ENCODE measurements at regions not wholly inside any gene's neighbourhood (a gene's known extent, or its start where the extent isn't known, plus 50 kb on each side); places are given as distances from the start of the nearest gene placed in this dataset.

GRCh38 chr7:25326501-25327156 is 98.3 kb upstream of the NPVF start:
- TF ChIP-seq, protein P1, sequence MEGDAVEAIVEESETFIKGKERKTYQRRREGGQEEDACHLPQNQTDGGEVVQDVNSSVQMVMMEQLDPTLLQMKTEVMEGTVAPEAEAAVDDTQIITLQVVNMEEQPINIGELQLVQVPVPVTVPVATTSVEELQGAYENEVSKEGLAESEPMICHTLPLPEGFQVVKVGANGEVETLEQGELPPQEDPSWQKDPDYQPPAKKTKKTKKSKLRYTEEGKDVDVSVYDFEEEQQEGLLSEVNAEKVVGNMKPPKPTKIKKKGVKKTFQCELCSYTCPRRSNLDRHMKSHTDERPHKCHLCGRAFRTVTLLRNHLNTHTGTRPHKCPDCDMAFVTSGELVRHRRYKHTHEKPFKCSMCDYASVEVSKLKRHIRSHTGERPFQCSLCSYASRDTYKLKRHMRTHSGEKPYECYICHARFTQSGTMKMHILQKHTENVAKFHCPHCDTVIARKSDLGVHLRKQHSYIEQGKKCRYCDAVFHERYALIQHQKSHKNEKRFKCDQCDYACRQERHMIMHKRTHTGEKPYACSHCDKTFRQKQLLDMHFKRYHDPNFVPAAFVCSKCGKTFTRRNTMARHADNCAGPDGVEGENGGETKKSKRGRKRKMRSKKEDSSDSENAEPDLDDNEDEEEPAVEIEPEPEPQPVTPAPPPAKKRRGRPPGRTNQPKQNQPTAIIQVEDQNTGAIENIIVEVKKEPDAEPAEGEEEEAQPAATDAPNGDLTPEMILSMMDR (IDR thresholded peaks at IDR 0.05; ENCODE audit: unreplicated experiment): no peak
- Mint-ChIP-seq H3K27ac (no peak overlapping the region), H3K36me3 (ENCODE audit: insufficient read depth) (no peaks in the 10 kb centered on the region), H3K4me1 (ENCODE audit: low read depth) (peaks cover 3% of the 10 kb centered on the region), H3K27me3 (peaks cover 12% of the 10 kb centered on the region), H3K9me3 (ENCODE audit: low read depth) (no peaks in the 10 kb centered on the region), H3K4me3 (ENCODE audit: low read depth) (no peak overlapping the region)
- no peak for DNase-seq (ENCODE audit: low spot score, unreplicated experiment)

DNA sequence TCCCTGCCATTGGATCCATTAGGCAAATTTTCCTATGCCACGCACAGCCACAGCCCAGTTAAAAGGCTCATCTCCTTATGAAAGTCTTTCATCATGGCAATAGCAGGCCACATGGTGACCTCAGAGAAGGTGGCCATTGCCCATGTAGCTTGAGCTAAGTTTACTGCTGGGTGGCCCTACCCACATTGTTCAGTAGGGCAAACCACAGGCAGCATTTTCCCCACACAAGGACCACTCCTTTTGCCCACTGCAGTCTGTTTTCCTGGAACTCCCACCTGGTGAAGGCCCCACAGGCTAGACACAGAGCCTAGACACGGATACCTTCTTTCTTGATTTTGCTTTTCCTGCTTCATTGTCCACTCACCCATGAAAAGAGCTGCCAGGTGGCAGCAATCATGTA is 101.5 kb upstream of the NPVF start:
- Mint-ChIP-seq H3K27me3 (no peaks in the 10 kb centered on the region), H3K36me3 (ENCODE audit: insufficient read depth) (no peaks in the 10 kb centered on the region), H3K27ac (no peak overlapping the region), H3K9me3 (ENCODE audit: low read depth) (no peaks in the 10 kb centered on the region), H3K4me1 (ENCODE audit: low read depth) (no peaks in the 10 kb centered on the region), H3K4me3 (ENCODE audit: low read depth) (no peak overlapping the region)
- DNase-seq (ENCODE audit: low spot score, unreplicated experiment): no peak
- TF ChIP-seq, protein P1 (IDR thresholded peaks at IDR 0.05; ENCODE audit: unreplicated experiment): no peak

- H3K4me1 Mint-ChIP-seq (ENCODE audit: low read depth): no peaks in the 10 kb centered on the region
- no peaks in the 10 kb centered on the region for H3K9me3 Mint-ChIP-seq (ENCODE audit: low read depth)
- DNase-seq (ENCODE audit: low spot score, unreplicated experiment): no peak
- no peak overlapping the region for H3K27ac Mint-ChIP-seq
- H3K27me3 Mint-ChIP-seq: peaks cover 3% of the 10 kb centered on the region
- TF ChIP-seq, protein P1 (IDR thresholded peaks at IDR 0.05; ENCODE audit: unreplicated experiment): no peak
- no peak overlapping the region for H3K4me3 Mint-ChIP-seq (ENCODE audit: low read depth)
- no peaks in the 10 kb centered on the region for H3K36me3 Mint-ChIP-seq (ENCODE audit: insufficient read depth)
Observed at GRCh38 chr7:25333296-25333928, 105.1 kb upstream of the NPVF start.

DNA sequence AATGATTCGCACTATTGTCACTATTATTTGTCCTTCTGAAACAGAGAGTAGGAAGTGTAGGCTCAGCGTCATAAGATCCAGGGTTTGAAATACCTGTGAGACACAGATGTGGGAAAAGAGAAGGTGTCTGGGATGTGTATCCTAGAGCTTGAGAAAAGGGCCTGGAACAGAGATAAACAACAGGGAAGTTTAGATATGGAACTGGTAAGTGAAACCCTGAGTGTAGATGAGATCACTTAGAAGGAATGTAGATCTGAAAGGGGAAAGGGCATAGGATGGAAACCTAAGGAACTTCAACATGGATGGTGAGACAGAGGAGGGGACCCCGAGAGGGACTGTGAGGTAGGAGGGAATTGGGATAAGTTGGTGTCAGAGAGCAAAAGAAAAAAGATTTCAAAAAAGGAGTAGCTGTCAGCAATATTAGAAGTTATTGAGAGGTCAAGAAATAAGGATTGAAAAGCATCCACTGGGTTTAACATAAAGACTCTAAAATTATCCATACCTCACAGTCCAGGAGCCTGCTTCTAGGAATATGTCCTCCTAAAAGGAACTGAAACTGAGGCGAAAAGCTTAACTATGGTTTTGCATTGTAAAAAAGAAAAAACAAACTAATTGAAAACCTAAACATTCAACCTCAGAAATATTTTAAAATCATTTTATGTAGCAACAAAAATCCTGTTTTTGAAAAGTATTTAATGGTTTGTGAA is 119.2 kb upstream of the NPVF start:
- peaks cover 7% of the 10 kb centered on the region for H3K4me1 Mint-ChIP-seq (ENCODE audit: low read depth)
- no peaks in the 10 kb centered on the region for H3K36me3 Mint-ChIP-seq (ENCODE audit: insufficient read depth)
- no peaks in the 10 kb centered on the region for H3K27me3 Mint-ChIP-seq
- TF ChIP-seq, protein P1 (IDR thresholded peaks at IDR 0.05; ENCODE audit: unreplicated experiment): no peak
- DNase-seq (ENCODE audit: low spot score, unreplicated experiment): no peak
- H3K4me3 Mint-ChIP-seq (ENCODE audit: low read depth): no peak overlapping the region
- no peaks in the 10 kb centered on the region for H3K9me3 Mint-ChIP-seq (ENCODE audit: low read depth)
- no peak overlapping the region for H3K27ac Mint-ChIP-seq

DNA sequence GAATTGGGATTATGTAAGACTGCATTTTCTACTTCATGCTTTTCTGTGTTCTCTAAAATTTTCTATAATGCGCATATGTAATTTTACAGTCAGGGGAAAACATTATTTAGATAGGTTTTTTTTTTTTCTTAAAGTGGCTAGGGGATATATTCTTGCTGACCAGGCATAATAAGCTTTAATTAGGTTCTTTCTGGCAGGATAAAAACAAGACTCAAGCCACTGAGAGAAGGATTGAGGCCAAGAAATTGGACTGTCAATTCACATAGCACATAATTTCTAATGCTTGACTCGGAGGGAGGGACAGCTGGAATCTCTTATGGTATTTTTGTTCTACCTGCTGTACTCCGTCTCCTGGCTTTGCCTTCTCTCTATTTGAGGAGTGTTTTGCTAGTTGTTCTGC is 119.8 kb upstream of the NPVF start:
- TF ChIP-seq, protein P1 (IDR thresholded peaks at IDR 0.05; ENCODE audit: unreplicated experiment): no peak
- Mint-ChIP-seq H3K27ac (no peak overlapping the region), H3K4me1 (ENCODE audit: low read depth) (peaks cover 7% of the 10 kb centered on the region), H3K4me3 (ENCODE audit: low read depth) (no peak overlapping the region), H3K27me3 (no peaks in the 10 kb centered on the region), H3K36me3 (ENCODE audit: insufficient read depth) (no peaks in the 10 kb centered on the region), H3K9me3 (ENCODE audit: low read depth) (no peaks in the 10 kb centered on the region)
- no peak for DNase-seq (ENCODE audit: low spot score, unreplicated experiment)

Measured in progenitor cell of endocrine pancreas (in vitro differentiated cells).